HUES6 (cell line): ENCODE measurements at regions not wholly inside any gene's neighbourhood (a gene's known extent, or its start where the extent isn't known, plus 50 kb on each side); places are given as distances from the start of the nearest gene placed in this dataset.
A peak's percentile ranks its signal among the peaks of the same experiment; 100 is the strongest.
"Not testable (repeated sequence)": the region's sequence is repeated elsewhere in the genome, so short reads cannot be mapped to it uniquely, and the experiment has no call there.

Experiments
- H3K27ac ChIP-seq: 2 replicates; pipeline ENCODE4 v1.7.0; 2013; ENCODE audit warnings: low read depth, mild to moderate bottlenecking, low read length, inconsistent platforms
- H3K27me3 ChIP-seq: 2 replicates; pipeline ENCODE4 v1.6.1; 2013; ENCODE audit warnings: low read length; ENCODE audit not compliant: control insufficient read depth, insufficient read depth
- H3K36me3 ChIP-seq: 2 replicates; pipeline ENCODE4 v1.6.1; 2013; ENCODE audit warnings: low read length; ENCODE audit not compliant: control insufficient read depth, insufficient read depth
- H3K4me1 ChIP-seq: 2 replicates; pipeline ENCODE4 v1.6.1; 2013; ENCODE audit warnings: low read length; ENCODE audit not compliant: control insufficient read depth, insufficient read depth
- H3K4me3 ChIP-seq: 2 replicates; pipeline ENCODE4 v1.5.1; 2013; ENCODE audit warnings: low read depth, low read length
- H3K9ac ChIP-seq: one replicate; pipeline ENCODE4 v1.6.1; 2013; ENCODE audit warnings: mild to moderate bottlenecking, low read length
- H3K9me3 ChIP-seq: 2 replicates; pipeline ENCODE4 v1.6.1; 2013; ENCODE audit warnings: low read depth, low read length; ENCODE audit not compliant: control insufficient read depth, insufficient read depth

DNA sequence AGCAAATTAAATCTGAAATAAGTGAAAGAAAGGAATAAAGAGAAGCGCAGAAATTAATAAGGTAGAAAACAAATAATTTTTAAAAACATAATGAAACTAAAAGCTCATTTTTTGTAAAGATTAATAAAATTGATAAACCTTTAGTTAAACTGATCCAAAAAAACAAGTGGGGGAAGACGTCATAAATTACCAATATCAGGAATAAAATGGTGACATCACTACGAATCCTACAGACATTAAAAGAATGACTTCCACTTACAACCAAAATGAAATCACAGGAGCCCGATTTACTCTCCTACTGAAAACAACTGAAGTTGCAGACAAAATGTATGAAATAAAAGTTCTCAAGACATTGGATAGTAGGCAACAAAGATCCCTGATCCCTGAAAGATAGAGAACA lies 68.1 kb upstream of the IFFO2 start:
- H3K36me3 ChIP-seq = no peaks in the 10 kb centered on the region
- H3K4me3 ChIP-seq = no peak overlapping the region
- peaks cover 10% of the 10 kb centered on the region; the same call in 1 of the 2 replicates for H3K9me3 ChIP-seq
- no peak overlapping the region for H3K9ac ChIP-seq
- peaks cover 9% of the 10 kb centered on the region for H3K4me1 ChIP-seq
- H3K27ac ChIP-seq = no peak overlapping the region
- no peaks in the 10 kb centered on the region for H3K27me3 ChIP-seq

DNA sequence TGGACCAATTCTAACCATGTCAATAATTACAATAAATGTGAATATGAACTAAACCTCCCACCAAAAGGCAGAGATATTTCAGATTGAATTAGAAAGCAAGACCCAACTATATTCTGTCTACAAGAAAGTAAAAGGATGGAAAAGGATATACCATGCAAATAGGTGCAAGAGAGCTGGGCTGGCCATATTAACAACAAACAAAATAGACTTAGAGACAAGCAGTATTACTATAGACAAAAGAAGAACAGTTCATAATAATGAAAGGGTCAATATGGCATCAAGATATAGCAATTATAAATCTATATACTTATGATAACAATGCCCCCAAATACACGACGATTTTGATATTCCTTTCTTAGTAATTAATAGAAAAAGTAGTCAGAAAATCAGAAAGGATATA lies 67.3 kb upstream of the IFFO2 start:
- Histone ChIP-seq H3K27ac (no peak overlapping the region), H3K9ac (no peak overlapping the region), H3K27me3 (no peaks in the 10 kb centered on the region), H3K4me3 (no peak overlapping the region), H3K36me3 (no peaks in the 10 kb centered on the region), H3K9me3 (peaks cover 10% of the 10 kb centered on the region; the same call in 1 of the 2 replicates), H3K4me1 (peaks cover 9% of the 10 kb centered on the region)

DNA sequence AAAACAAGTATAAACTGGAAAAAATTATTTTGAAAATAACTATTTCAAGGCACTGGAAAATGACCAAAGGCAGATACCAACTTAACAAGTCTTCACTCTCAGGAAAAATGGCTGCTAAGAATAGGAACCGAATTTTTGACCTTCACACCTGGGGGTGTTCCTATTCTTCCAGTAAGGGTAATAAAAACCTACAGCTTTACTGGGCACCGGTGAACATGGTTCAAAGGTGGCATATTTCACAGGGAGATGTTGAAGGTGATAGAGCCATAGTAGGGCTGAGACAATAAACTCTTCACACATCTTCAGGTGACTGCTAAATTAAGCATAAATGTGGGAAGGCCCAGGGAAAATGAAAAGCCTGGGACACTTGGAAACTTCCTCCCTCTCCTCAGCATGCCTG lies 65.4 kb upstream of the IFFO2 start:
- H3K27ac ChIP-seq = no peak overlapping the region
- peaks cover 10% of the 10 kb centered on the region; the same call in 1 of the 2 replicates for H3K9me3 ChIP-seq

DNA sequence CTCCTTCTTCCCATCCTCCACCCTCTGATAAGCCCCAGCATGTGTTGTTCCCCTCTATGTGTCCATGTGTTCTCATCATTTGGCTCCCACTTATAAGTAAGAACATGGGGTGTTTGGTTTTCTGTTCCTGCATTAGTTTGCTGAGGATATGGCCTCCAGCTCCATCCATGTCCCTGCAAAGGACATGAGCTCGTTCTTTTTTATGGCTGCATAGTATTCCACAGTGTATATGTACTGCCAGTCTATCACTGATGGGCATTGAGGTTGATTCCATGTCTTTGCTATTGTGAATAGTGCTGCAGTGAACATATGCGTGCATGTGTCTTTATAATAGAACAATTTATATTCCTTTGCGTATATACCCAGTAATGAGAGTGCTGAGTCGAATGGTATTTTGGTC lies 62.8 kb upstream of the IFFO2 start:
- not testable (repeated sequence) for H3K4me3 ChIP-seq, H3K9ac ChIP-seq, H3K27me3 ChIP-seq, H3K36me3 ChIP-seq, H3K27ac ChIP-seq, H3K4me1 ChIP-seq
- H3K9me3 ChIP-seq = peaks cover 10% of the 10 kb centered on the region; the same call in 1 of the 2 replicates

More for the DNA sequence above, 65.4 kb upstream of the IFFO2 start:
- Histone ChIP-seq H3K4me1 (no peaks in the 10 kb centered on the region), H3K27me3 (no peaks in the 10 kb centered on the region), H3K4me3 (no peak overlapping the region), H3K9ac (no peak overlapping the region), H3K36me3 (no peaks in the 10 kb centered on the region)

DNA sequence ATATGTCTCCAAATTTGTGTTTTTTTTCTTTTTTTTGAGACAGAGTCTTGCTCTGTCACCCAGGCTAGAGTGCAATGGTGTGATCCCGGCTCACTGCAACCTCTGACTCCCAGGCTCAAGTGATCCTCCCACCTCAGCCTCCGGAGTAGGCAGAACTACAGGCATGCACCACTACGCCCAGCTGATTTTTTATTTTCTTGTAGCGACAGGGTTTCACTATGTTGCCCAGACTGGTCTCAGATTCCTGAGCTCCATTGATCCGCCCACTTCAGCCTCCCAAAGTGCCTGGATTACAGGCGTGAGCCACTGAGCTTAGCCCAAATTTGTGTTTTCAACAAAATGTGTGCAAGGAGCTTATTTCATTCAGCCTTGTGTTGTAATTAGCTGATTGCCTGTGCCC lies 59.0 kb upstream of the IFFO2 start:
- Histone ChIP-seq H3K9me3 (no peaks in the 10 kb centered on the region), H3K4me1 (peaks cover 20% of the 10 kb centered on the region)

DNA sequence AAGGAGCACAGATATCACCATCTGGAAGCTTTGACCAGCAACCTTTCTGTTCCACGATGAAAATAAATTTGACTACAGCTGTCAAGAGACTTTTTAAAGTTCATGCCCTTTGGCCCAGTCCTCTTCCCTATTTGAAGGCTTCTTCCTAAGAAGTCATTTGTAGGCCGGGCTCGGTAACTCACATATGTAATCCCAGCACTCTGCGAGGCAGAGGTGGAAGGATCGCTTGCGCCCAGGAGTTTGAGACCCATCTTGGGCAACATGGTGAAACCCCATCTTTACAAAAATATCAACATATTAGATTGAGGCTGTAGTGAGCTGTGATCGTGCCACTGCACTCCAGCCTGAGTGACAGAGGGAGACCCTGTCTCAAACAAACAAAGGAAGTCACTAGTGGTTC lies 58.3 kb upstream of the IFFO2 start:
- H3K36me3 ChIP-seq = no peaks in the 10 kb centered on the region
- no peaks in the 10 kb centered on the region for H3K9me3 ChIP-seq
- H3K9ac ChIP-seq = no peak overlapping the region
- H3K4me3 ChIP-seq = no peak overlapping the region
- no peaks in the 10 kb centered on the region for H3K27me3 ChIP-seq
- no peak overlapping the region for H3K27ac ChIP-seq
- H3K4me1 ChIP-seq = peaks cover 27% of the 10 kb centered on the region

More for the DNA sequence above, 59.0 kb upstream of the IFFO2 start:
- Histone ChIP-seq H3K9ac (no peak overlapping the region), H3K27ac (no peak overlapping the region), H3K4me3 (no peak overlapping the region), H3K36me3 (no peaks in the 10 kb centered on the region), H3K27me3 (no peaks in the 10 kb centered on the region)

DNA sequence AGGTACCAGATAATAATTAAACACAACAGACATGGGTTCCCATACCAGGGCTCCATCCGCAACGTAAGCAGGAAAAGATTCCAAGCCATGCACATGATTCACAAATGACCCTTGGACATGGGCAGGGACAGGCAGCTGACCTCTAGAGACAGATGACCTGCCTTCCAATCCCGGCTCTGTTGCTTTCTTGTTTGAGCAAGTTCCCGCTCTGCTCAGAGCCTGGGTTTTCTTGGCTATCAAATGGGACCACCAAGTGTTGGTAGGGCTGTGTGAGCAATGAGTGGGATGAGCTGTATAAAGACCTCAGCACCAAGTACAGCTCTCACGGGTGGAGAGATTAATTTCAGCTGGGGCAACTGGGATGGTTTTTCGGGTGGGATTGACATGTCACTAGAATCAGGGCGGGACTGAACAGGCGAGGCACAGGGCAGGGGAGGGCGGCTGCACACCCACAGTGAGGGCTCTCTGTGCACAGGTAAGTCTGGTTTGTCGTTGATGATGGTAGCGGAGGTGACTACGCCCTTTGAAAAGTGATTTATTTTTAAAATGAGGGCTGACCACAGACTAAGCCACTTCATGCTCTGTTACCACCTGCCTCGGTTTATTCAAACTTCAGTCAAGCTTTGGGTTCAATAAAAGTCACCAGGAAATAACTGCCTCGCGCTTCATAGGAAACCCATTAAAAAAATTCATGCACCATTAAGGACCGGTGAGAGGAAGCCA lies 57.5 kb upstream of the IFFO2 start:
- H3K27ac ChIP-seq = no peak overlapping the region
- no peaks in the 10 kb centered on the region for H3K36me3 ChIP-seq
- no peaks in the 10 kb centered on the region for H3K9me3 ChIP-seq
- H3K9ac ChIP-seq = no peak overlapping the region
- H3K4me1 ChIP-seq = peaks cover 34% of the 10 kb centered on the region
- H3K4me3 ChIP-seq = no peak overlapping the region
- H3K27me3 ChIP-seq = no peaks in the 10 kb centered on the region

DNA sequence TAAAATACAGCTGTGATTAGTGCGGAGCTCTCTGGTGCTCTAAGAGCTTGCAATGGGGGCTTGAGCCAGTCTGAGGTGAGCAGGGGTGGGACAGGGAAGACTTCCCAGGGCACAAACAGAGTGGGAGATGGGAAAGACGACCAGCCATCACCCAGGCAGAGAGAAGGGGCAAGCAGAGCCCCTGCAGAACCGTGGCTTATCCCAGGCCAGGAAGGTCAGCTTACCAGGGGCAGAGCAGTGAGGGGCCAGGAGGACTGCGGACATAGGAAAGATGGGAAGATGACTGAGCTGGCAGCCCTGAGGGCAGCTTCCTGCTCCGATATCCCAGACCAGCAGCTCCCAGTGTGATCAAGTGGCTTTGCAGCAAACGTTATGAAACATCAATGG lies 55.4 kb upstream of the IFFO2 start:
- Histone ChIP-seq H3K36me3 (no peaks in the 10 kb centered on the region), H3K4me3 (no peak overlapping the region), H3K9me3 (no peaks in the 10 kb centered on the region), H3K27ac (peak overlapping the region; percentile 4; the same call in 1 of the 2 replicates), H3K27me3 (no peaks in the 10 kb centered on the region), H3K4me1 (peaks cover 45% of the 10 kb centered on the region), H3K9ac (peak overlapping the region; percentile 43)

DNA sequence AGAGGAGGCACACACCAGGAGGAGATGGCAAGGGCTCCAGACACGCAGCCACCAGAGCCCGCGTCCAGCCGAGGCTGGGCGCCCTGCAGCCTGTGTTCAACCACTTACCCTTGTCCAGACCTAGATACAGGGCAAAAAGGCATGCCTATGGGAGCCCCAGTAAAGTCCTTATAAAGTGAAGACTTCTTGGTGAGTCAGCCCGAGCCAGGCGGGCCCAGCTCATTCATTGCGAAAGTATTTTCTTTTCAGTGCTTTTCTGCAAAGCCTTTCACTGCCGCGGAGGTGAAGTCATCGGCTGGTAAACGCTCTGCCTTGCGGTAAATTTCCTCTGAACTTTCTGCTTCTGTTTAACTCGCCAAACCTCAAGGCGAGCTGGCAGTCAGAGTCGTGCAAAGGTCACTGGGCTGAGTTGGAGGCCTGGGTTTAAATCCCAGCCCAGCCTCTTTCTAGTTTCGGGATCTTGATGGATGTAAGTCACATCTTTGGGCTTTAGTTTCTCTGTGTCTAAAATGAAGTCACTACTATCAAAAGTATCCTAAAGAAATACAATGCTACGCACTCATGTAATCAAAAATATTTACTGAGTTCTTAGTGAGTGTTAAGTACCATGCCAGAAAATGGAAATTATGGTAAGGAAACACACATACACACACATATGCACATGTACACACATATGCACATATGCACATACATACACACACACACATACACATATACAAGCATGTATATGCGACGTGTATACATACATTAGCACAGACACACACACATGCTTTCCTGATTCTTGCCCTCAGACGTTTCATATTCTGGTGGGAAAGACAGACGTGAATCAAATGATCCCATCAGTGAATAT lies 54.7 kb upstream of the IFFO2 start:
- H3K4me1 ChIP-seq = peaks cover 45% of the 10 kb centered on the region
- no peaks in the 10 kb centered on the region for H3K27me3 ChIP-seq
- H3K9me3 ChIP-seq = no peaks in the 10 kb centered on the region
- H3K36me3 ChIP-seq = no peaks in the 10 kb centered on the region
- H3K27ac ChIP-seq = peak overlapping the region; percentile 56; the same call in 1 of the 2 replicates
- H3K9ac ChIP-seq = peak overlapping the region; percentile 74
- no peak overlapping the region for H3K4me3 ChIP-seq

DNA sequence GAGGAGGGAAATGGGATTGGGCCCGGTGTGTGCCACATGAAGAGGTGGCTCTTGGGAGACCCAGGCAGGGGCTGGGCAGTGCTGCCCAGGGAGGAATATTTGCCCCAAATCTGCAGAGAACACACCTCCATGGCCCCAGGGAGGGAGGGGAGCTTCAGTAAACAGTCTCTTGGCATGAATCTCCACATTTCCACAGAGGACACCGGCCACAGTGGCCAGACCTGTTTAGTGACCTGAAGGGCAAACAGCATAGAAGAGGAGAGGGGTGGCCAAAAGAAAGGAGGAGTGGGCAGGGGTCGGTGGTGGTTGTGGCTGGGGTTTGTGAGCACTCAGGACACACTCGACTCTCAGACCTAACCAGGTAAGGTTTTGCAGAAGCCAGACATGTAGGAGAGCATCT lies 54.0 kb upstream of the IFFO2 start:
- H3K27me3 ChIP-seq = no peaks in the 10 kb centered on the region
- peak overlapping the region; percentile 56; the same call in 1 of the 2 replicates for H3K27ac ChIP-seq
- no peak overlapping the region for H3K4me3 ChIP-seq
- H3K4me1 ChIP-seq = peaks cover 45% of the 10 kb centered on the region
- H3K9ac ChIP-seq = peak overlapping the region; percentile 74
- H3K9me3 ChIP-seq = no peaks in the 10 kb centered on the region
- H3K36me3 ChIP-seq = no peaks in the 10 kb centered on the region

DNA sequence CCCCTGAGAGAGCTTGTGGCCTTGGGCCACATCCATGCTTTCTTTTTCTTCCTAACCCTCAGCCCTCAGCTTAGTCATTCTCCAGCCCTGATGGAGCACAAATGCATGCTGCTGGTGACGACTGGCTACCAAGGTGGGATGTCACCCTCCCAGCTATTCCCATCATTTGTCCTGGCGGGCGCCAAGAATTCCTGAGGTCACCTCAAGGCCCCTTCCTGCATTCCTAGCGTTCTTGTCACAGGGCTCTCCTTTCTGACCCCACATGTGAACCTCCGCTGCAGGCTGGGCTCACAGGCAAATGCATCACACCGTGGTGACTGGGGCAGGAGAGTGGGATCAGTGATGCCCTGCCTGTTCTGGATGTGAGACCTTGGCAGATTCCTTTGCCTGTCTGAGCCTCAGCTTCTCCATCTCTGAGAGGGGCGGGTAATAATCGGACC lies 53.4 kb upstream of the IFFO2 start:
- peak overlapping the region; percentile 74 for H3K9ac ChIP-seq
- no peaks in the 10 kb centered on the region for H3K9me3 ChIP-seq
- no peak overlapping the region for H3K4me3 ChIP-seq
- H3K36me3 ChIP-seq = no peaks in the 10 kb centered on the region
- H3K4me1 ChIP-seq = peaks cover 45% of the 10 kb centered on the region
- no peaks in the 10 kb centered on the region for H3K27me3 ChIP-seq
- H3K27ac ChIP-seq = peak overlapping the region; percentile 70; the same call in 1 of the 2 replicates
